H1 (cell line): ENCODE measurements at regions not wholly inside any gene's neighbourhood (a gene's known extent, or its start where the extent isn't known, plus 50 kb on each side); places are given as distances from the start of the nearest gene placed in this dataset.

Source experiments
- CTCF ChIA-PET: fragments of 300-600 bp; sonication (Branson Sonifier 250); formaldehyde crosslinking; loops from one replicate; lab custom pipeline; 2021; ENCODE audit not compliant: partially characterized antibody; lab: Charles Lee
- POLR2A ChIA-PET: fragments of 300-600 bp; sonication (Branson Sonifier 250); formaldehyde crosslinking; loops from one replicate; lab custom pipeline; 2021; ENCODE audit warnings: inconsistent platforms; ENCODE audit not compliant: partially characterized antibody; lab: Charles Lee
- DNase-seq, 2 experiments: peaks; one replicate each; pipeline versions ENCODE4 v3.0.0 to v3.0.0-alpha.2; 2010 to 2022; ENCODE audit warnings: low spot score in 2 of 2, low read depth in 1 of 2, mixed read lengths in 1 of 2
- FAIRE-seq: peaks from 2 replicates; lab custom pipeline; 2011; peaks lifted over from hg19 to GRCh38; lab: Jason Lieb, UNC
- H2AFZ ChIP-seq: 2 replicates; pipeline ENCODE4 v1.8.1; 2012; ENCODE audit warnings: low read length, inconsistent platforms
- H2AK5ac ChIP-seq: 2 replicates; pipeline ENCODE4 v1.6.1; 2013; ENCODE audit warnings: low read depth, low read length
- H2BK120ac ChIP-seq: replicated peaks from 2 replicates; pipeline ENCODE3; 2013; ENCODE audit warnings: low read depth, low read length, inconsistent platforms
- H2BK12ac ChIP-seq: 2 replicates; pipeline ENCODE4 v1.6.1; 2013; ENCODE audit warnings: low read depth, low read length
- H2BK15ac ChIP-seq: 2 replicates; pipeline ENCODE4 v1.6.1; 2013; ENCODE audit warnings: low read length
- H2BK20ac ChIP-seq: 2 replicates; pipeline ENCODE4 v1.6.1; 2013; ENCODE audit warnings: low read length
- H2BK5ac ChIP-seq: 2 replicates; pipeline ENCODE4 v1.6.1; 2013; ENCODE audit warnings: low read depth, low read length
- H3K14ac ChIP-seq: 2 replicates; pipeline ENCODE4 v1.6.1; 2013; ENCODE audit warnings: inconsistent platforms; ENCODE audit not compliant: insufficient read length
- H3K18ac ChIP-seq: 2 replicates; pipeline ENCODE4 v1.6.1; 2013; ENCODE audit warnings: low read length; ENCODE audit errors: extremely low read depth
- H3K23ac ChIP-seq: 2 replicates; pipeline ENCODE4 v1.6.1; 2013; ENCODE audit warnings: inconsistent platforms; ENCODE audit not compliant: insufficient read length
- H3K23me2 ChIP-seq: 2 replicates; pipeline ENCODE4 v1.6.1; 2013; ENCODE audit warnings: low read depth, low read length
- H3K27ac ChIP-seq: 2 replicates; pipeline ENCODE4 v1.6.1; 2011; ENCODE audit warnings: low read depth, low read length, inconsistent platforms
- H3K27me3 ChIP-seq, 4 experiments: replicated peaks in 1 of 4; 1 replicate in 1 of 4; 2 replicates in 3 of 4; pipeline versions ENCODE4 v1.6.1 to v1.8.1; 2011 to 2013; ENCODE audit warnings: low read length in 3 of 4, mild to moderate bottlenecking in 3 of 4, inconsistent platforms in 2 of 4, mixed read lengths in 2 of 4, moderate library complexity in 1 of 4; ENCODE audit not compliant: control insufficient read depth in 3 of 4, insufficient read depth in 3 of 4; ENCODE audit errors: extremely low read depth in 1 of 4
- H3K36me3 ChIP-seq, 4 experiments: 2 replicates each; pipeline versions ENCODE4 v1.6.1 to v1.8.1; 2011 to 2013; ENCODE audit warnings: mild to moderate bottlenecking in 4 of 4, low read length in 3 of 4, moderate library complexity in 2 of 4, control low read depth in 1 of 4, inconsistent platforms in 1 of 4; ENCODE audit not compliant: insufficient read depth in 4 of 4, control insufficient read depth in 2 of 4
- H3K4ac ChIP-seq: replicated peaks from 2 replicates; pipeline ENCODE3; 2013; ENCODE audit warnings: low read length, low read depth, mixed read lengths, inconsistent platforms; ENCODE audit not compliant: insufficient read length
- H3K4me1 ChIP-seq, 4 experiments: replicated peaks in 1 of 4; 1 replicate in 1 of 4; 2 replicates in 3 of 4; pipeline versions ENCODE4 v1.6.1 to v1.8.1; 2011 to 2013; ENCODE audit warnings: low read length in 3 of 4, inconsistent platforms in 2 of 4, mixed read lengths in 1 of 4; ENCODE audit not compliant: insufficient read depth in 4 of 4, control insufficient read depth in 3 of 4
- H3K4me2 ChIP-seq, 2 experiments: 2 replicates each; pipeline versions ENCODE4 v1.6.1 to v1.8.1; 2011 to 2013; ENCODE audit warnings: low read depth in 2 of 2, low read length in 2 of 2, control low read depth in 1 of 2, inconsistent platforms in 1 of 2, mild to moderate bottlenecking in 1 of 2; ENCODE audit not compliant: insufficient read depth in 1 of 2
- H3K4me3 ChIP-seq, 4 experiments: fragments of 200-600, 300-600 bp in 1 of 4; sonication (generic), shearing (Covaris generic), sonication (Bioruptor Twin) in 1 of 4; 2 replicates each; pipeline versions ENCODE4 v1.5.1 to v1.8.1; 2011 to 2016; ENCODE audit warnings: low read length in 4 of 4, low read depth in 3 of 4, control low read depth in 2 of 4, inconsistent platforms in 2 of 4, mild to moderate bottlenecking in 2 of 4, mixed read lengths in 1 of 4, moderate library complexity in 1 of 4; ENCODE audit not compliant: insufficient read depth in 2 of 4; ENCODE audit errors: extremely low read depth in 1 of 4
- H3K56ac ChIP-seq: replicated peaks from 2 replicates; pipeline ENCODE3; 2013; ENCODE audit warnings: low read depth, mild to moderate bottlenecking, mixed read lengths, low read length, inconsistent platforms; ENCODE audit not compliant: insufficient read length
- H3K79me1 ChIP-seq: 2 replicates; pipeline ENCODE4 v1.6.1; 2013; ENCODE audit warnings: low read depth, low read length, control low read depth
- H3K79me2 ChIP-seq, 2 experiments: 2 replicates each; pipeline versions ENCODE4 v1.6.1 to v1.8.1; 2012 to 2013; ENCODE audit warnings: low read length in 2 of 2, mild to moderate bottlenecking in 2 of 2, inconsistent platforms in 1 of 2; ENCODE audit not compliant: insufficient read depth in 2 of 2, control insufficient read depth in 1 of 2
- H3K9ac ChIP-seq, 4 experiments: replicated peaks in 1 of 4; 1 replicate in 1 of 4; 2 replicates in 3 of 4; pipeline versions ENCODE4 v1.6.1 to v1.8.1; 2011 to 2013; ENCODE audit warnings: low read depth in 3 of 4, low read length in 3 of 4, control low read depth in 2 of 4, mild to moderate bottlenecking in 2 of 4, moderate library complexity in 2 of 4, inconsistent platforms in 1 of 4; ENCODE audit errors: extremely low read depth in 1 of 4
- H3K9me3 ChIP-seq, 2 experiments: 2 replicates each; pipeline versions ENCODE4 v1.6.1 to v1.8.1; 2012 to 2013; ENCODE audit warnings: mild to moderate bottlenecking in 2 of 2, moderate library complexity in 2 of 2, control low read depth in 1 of 2, inconsistent platforms in 1 of 2, low read depth in 1 of 2, low read length in 1 of 2, mixed read lengths in 1 of 2; ENCODE audit not compliant: insufficient read depth in 2 of 2
- H4K20me1 ChIP-seq, 2 experiments: replicated peaks in 1 of 2; 2 replicates each; pipeline versions ENCODE3 to v1.8.1; 2011 to 2013; ENCODE audit warnings: inconsistent platforms in 2 of 2, low read length in 2 of 2, mild to moderate bottlenecking in 1 of 2; ENCODE audit not compliant: insufficient read depth in 2 of 2, control insufficient read depth in 1 of 2
- H4K5ac ChIP-seq: 2 replicates; pipeline ENCODE4 v1.6.1; 2013; ENCODE audit warnings: low read length, low read depth, mixed read lengths, inconsistent platforms; ENCODE audit not compliant: insufficient read length
- H4K8ac ChIP-seq: 2 replicates; pipeline ENCODE4 v1.8.0; 2013; ENCODE audit warnings: mild to moderate bottlenecking, moderate library complexity, low read length, inconsistent platforms; ENCODE audit not compliant: insufficient read depth; ENCODE audit errors: extremely low read depth
- H4K91ac ChIP-seq: replicated peaks from 2 replicates; pipeline ENCODE3; 2013; ENCODE audit warnings: low read length, mixed read lengths, inconsistent platforms; ENCODE audit not compliant: insufficient read length
- CREB1 ChIP-seq: IDR thresholded peaks from 2 replicates; pipeline ENCODE4 v1.6.1; 2012; ENCODE audit warnings: inconsistent platforms
- EP300 ChIP-seq, 2 experiments: IDR thresholded peaks; 1 replicate in 1 of 2; 2 replicates in 1 of 2; pipeline ENCODE4 v1.6.1; 2011 to 2012; ENCODE audit warnings: low read depth in 2 of 2, low read length in 2 of 2, mild to moderate bottlenecking in 2 of 2, borderline replicate concordance in 1 of 2, inconsistent platforms in 1 of 2, moderate library complexity in 1 of 2
- WGBS, 2 experiments: shearing (Covaris generic) in 1 of 2; methylation state at CpG; one replicate each; pipeline versions ENCODE4 v1.1.6 to v1.1.7; 2013 to 2015; ENCODE audit warnings: low lambda C conversion rate in 2 of 2, mixed read lengths in 2 of 2, inconsistent platforms in 1 of 2, low coverage in 1 of 2, missing lambda C conversion rate in 1 of 2; ENCODE audit not compliant: insufficient replicate concordance in 2 of 2, insufficient coverage in 1 of 2, insufficient read length in 1 of 2; ENCODE audit errors: extremely low coverage in 1 of 2, missing lambda C conversion rate in 1 of 2; 5-methylcytosine and 5-hydroxymethylcytosine counted together

- WGBS, 2 experiments: 98% methylated on average over 3 of the region's 3 CpGs; no CpG with 5 or more reads in 1 of the 2 experiments
Observed at GRCh38 chr5:105133087-105133486, 1570.5 kb upstream of the NUDT12 start.

More at GRCh38 chr5:105133087-105133486, 1570.5 kb upstream of the NUDT12 start:
- Histone ChIP-seq H3K27ac (no peak overlapping the region), H3K18ac (no peak overlapping the region), H3K23ac (no peak overlapping the region), H3K9me3 (no peaks in the 10 kb centered on the region), H4K91ac (no peak overlapping the region), H2BK20ac (no peak overlapping the region), H3K27me3 (no peaks in the 10 kb centered on the region), H2BK15ac (no peak overlapping the region), H2AK5ac (no peak overlapping the region), H2AFZ (no peak overlapping the region), H4K20me1 (no peaks in the 10 kb centered on the region), H2BK12ac (no peak overlapping the region), H2BK120ac (no peak overlapping the region), H4K8ac (no peak overlapping the region), H3K36me3 (no peaks in the 10 kb centered on the region), H3K79me1 (no peaks in the 10 kb centered on the region), H2BK5ac (no peak overlapping the region), H3K4me3 (no peak overlapping the region), H3K79me2 (no peaks in the 10 kb centered on the region), H3K9ac (no peak overlapping the region), H3K14ac (no peak overlapping the region), H3K56ac (no peak overlapping the region), H4K5ac (no peak overlapping the region), H3K4me1 (no peaks in the 10 kb centered on the region), H3K4me2 (no peak overlapping the region), H3K23me2 (no peaks in the 10 kb centered on the region), H3K4ac (no peak overlapping the region)
- TF ChIP-seq EP300 (IDR thresholded peaks at IDR 0.05; ENCODE audit: borderline replicate concordance in 1 of 2, low read depth in 2 of 2, low read length in 2 of 2) (no peak), CREB1 (no peak)
- FAIRE-seq (no peak), DNase-seq (no peak)
- POLR2A ChIA-PET: no interaction called here
- CTCF ChIA-PET: no interaction called here
